ENCODE measurements at regions not wholly inside any gene's neighbourhood (a gene's known extent, or its start where the extent isn't known, plus 50 kb on each side); places are given as distances from the start of the nearest gene placed in this dataset.

GRCh38 chr1:187947359-187947758 lies 1118.6 kb downstream of the PLA2G4A start:
- H3K27ac ChIP-seq (ENCODE audit: low read depth in 1 of 2, low read length in 1 of 2), result no peak overlapping the region
- H3K27me3 ChIP-seq (ENCODE audit: control insufficient read depth in 3 of 3, insufficient read depth in 3 of 3, low read length in 2 of 3), result no peaks in the 10 kb centered on the region

GRCh38 chr1:187948170-187948794 lies 1119.5 kb downstream of the PLA2G4A start:
- peaks cover 0 to 10% (median 5%) of the 10 kb centered on the region in 4 donors for H3K9me3 ChIP-seq (ENCODE audit: control insufficient read depth in 4 of 4, insufficient read depth in 3 of 4, low read length in 3 of 4)
- ATAC-seq (ENCODE audit: insufficient read depth, low FRiP score) (no peak), DNase-seq (no peak)
- H3K27me3 ChIP-seq (ENCODE audit: control insufficient read depth in 3 of 3, insufficient read depth in 3 of 3, low read length in 2 of 3), result no peaks in the 10 kb centered on the region
- TF ChIP-seq CTCF (IDR thresholded peaks at IDR 0.05; ENCODE audit: control extremely low read depth, extremely low read depth), result no peak
- H3K27ac ChIP-seq (ENCODE audit: low read depth in 1 of 2, low read length in 1 of 2), result no peak overlapping the region
- no peaks in the 10 kb centered on the region for H3K4me1 ChIP-seq (ENCODE audit: control insufficient read depth in 5 of 5, insufficient read depth in 5 of 5, low read length in 5 of 5)
- H3K9ac ChIP-seq (ENCODE audit: insufficient read depth in 1 of 2, low read length in 2 of 2), result no peak overlapping the region
- H3K4me3 ChIP-seq, result no peak overlapping the region
- 86 to 90% methylated on average over 1 of the region's 1 CpG for WGBS, 2 donors
- H3K36me3 ChIP-seq (ENCODE audit: control insufficient read depth in 4 of 4, insufficient read depth in 4 of 4, low read length in 4 of 4), result no peaks in the 10 kb centered on the region

More at GRCh38 chr1:187947359-187947758, 1118.6 kb downstream of the PLA2G4A start:
- DNase-seq (no peak), ATAC-seq (ENCODE audit: insufficient read depth, low FRiP score) (no peak)
- Histone ChIP-seq H3K4me3 (no peak overlapping the region), H3K36me3 (ENCODE audit: control insufficient read depth in 4 of 4, insufficient read depth in 4 of 4, low read length in 4 of 4) (no peaks in the 10 kb centered on the region), H3K9ac (ENCODE audit: insufficient read depth in 1 of 2, low read length in 2 of 2) (no peak overlapping the region), H3K4me1 (ENCODE audit: control insufficient read depth in 5 of 5, insufficient read depth in 5 of 5, low read length in 5 of 5) (no peaks in the 10 kb centered on the region), H3K9me3 (ENCODE audit: control insufficient read depth in 4 of 4, insufficient read depth in 3 of 4, low read length in 3 of 4) (peaks cover 0 to 10% (median 5%) of the 10 kb centered on the region in 4 donors)
- TF ChIP-seq CTCF (IDR thresholded peaks at IDR 0.05; ENCODE audit: control extremely low read depth, extremely low read depth), result no peak

- H3K27me3 ChIP-seq (ENCODE audit: control insufficient read depth in 3 of 3, insufficient read depth in 3 of 3, low read length in 2 of 3), result no peaks in the 10 kb centered on the region
- no peak overlapping the region for H3K9ac ChIP-seq (ENCODE audit: insufficient read depth in 1 of 2, low read length in 2 of 2)
- DNase-seq (no peak), ATAC-seq (ENCODE audit: insufficient read depth, low FRiP score) (no peak)
- WGBS, 2 donors, result 94 to 96% methylated on average over 1 of the region's 1 CpG
- TF ChIP-seq CTCF (IDR thresholded peaks at IDR 0.05; ENCODE audit: control extremely low read depth, extremely low read depth), result no peak
- no peak overlapping the region for H3K4me3 ChIP-seq
- no peak overlapping the region for H3K27ac ChIP-seq (ENCODE audit: low read depth in 1 of 2, low read length in 1 of 2)
- no peaks in the 10 kb centered on the region for H3K36me3 ChIP-seq (ENCODE audit: control insufficient read depth in 4 of 4, insufficient read depth in 4 of 4, low read length in 4 of 4)
- H3K9me3 ChIP-seq (ENCODE audit: control insufficient read depth in 4 of 4, insufficient read depth in 3 of 4, low read length in 3 of 4), result peaks cover 0 to 10% (median 3%) of the 10 kb centered on the region in 4 donors
- no peaks in the 10 kb centered on the region for H3K4me1 ChIP-seq (ENCODE audit: control insufficient read depth in 5 of 5, insufficient read depth in 5 of 5, low read length in 5 of 5)
Observed at GRCh38 chr1:187949567-187949966, 1120.8 kb downstream of the PLA2G4A start.

- no peak for TF ChIP-seq CTCF (IDR thresholded peaks at IDR 0.05; ENCODE audit: control extremely low read depth, extremely low read depth)
- H3K27me3 ChIP-seq (ENCODE audit: control insufficient read depth in 3 of 3, insufficient read depth in 3 of 3, low read length in 2 of 3), result no peaks in the 10 kb centered on the region
- H3K9ac ChIP-seq (ENCODE audit: insufficient read depth in 1 of 2, low read length in 2 of 2), result no peak overlapping the region
- H3K9me3 ChIP-seq (ENCODE audit: control insufficient read depth in 4 of 4, insufficient read depth in 3 of 4, low read length in 3 of 4), result peaks cover 0 to 6% (median 3%) of the 10 kb centered on the region in 4 donors
- ATAC-seq (ENCODE audit: insufficient read depth, low FRiP score) (no peak), DNase-seq (no peak)
- H3K4me1 ChIP-seq (ENCODE audit: control insufficient read depth in 5 of 5, insufficient read depth in 5 of 5, low read length in 5 of 5), result no peaks in the 10 kb centered on the region
- H3K27ac ChIP-seq (ENCODE audit: low read depth in 1 of 2, low read length in 1 of 2), result no peak overlapping the region
- H3K4me3 ChIP-seq, result no peak overlapping the region
- H3K36me3 ChIP-seq (ENCODE audit: control insufficient read depth in 4 of 4, insufficient read depth in 4 of 4, low read length in 4 of 4), result no peaks in the 10 kb centered on the region
Observed at GRCh38 chr1:187951817-187952216, 1123.1 kb downstream of the PLA2G4A start.
